Putamen (tissue), 1 donor: ENCODE measurements at regions not wholly inside any gene's neighbourhood (a gene's known extent, or its start where the extent isn't known, plus 50 kb on each side); places are given as distances from the start of the nearest gene placed in this dataset.

Experiments used
- DNase-seq: peaks from one replicate; pipeline ENCODE4 v3.0.0-alpha.2; 2016; ENCODE audit warnings: low spot score

- no peak for DNase-seq
Measured at GRCh38 chr21:38885909-38886308, 80.2 kb downstream of the ETS2 start.

DNA sequence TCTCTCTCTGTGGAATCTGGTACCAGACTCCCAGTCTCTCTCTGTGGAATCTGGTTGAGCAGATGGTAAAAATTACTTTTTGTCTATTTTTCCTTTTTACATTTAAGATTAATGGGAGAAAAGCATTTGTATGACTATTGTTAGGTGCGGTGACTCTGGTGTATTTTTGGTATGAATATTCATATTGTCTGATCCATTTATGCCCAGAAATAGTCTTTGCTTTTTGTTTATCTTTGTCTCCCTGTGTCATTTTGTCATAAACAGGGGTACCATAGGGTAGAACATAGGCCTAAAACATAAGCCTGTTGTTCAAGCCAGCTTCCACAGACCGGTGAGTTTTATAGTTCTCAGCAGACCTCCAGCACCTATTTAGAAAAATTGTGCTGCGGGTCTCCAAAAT is 78.7 kb downstream of the ETS2 start:
- DNase-seq = no peak

DNA sequence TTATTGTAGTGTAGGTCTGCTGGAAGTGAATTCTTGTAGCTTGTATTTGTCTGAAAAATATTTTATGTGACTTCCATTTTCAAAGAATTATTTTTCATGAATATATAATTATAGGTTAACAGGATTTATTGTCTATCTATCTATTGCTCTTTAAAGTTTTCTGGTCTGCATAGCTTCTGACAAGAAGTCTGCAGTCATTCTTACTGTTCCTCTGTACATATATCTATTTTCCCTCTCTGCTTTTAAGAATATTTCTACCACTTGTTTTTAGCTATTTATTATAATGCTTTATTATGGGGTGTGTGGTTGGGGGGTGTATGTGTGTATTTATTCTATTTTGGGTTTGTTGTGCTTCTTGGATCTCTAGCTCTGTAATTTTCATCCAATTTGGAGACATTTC is 77.4 kb downstream of the ETS2 start:
- DNase-seq = no peak

DNA sequence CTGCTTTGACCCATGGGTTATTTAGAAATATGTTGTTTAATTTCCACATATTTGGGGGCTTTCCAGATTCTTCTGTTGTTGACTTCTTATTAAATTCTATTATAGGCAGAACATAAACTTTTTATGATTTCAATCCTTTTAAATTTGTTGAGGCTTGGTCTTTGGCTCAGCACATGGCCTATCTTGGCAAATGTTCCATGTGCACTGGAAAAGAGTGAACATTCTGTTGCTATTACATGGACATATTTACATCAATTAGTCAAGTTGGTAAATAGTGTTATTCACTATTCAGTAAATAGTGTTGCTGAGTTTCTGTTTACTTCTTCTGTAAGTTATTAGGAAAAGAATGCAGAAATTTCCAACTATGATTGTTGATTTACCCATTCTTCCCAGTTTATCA is 75.4 kb downstream of the ETS2 start:
- no peak for DNase-seq

GRCh38 chr21:38880577-38880966 is 74.8 kb downstream of the ETS2 start:
- DNase-seq = no peak

- DNase-seq = no peak
Measured at GRCh38 chr21:38879912-38880576, 74.3 kb downstream of the ETS2 start.

DNA sequence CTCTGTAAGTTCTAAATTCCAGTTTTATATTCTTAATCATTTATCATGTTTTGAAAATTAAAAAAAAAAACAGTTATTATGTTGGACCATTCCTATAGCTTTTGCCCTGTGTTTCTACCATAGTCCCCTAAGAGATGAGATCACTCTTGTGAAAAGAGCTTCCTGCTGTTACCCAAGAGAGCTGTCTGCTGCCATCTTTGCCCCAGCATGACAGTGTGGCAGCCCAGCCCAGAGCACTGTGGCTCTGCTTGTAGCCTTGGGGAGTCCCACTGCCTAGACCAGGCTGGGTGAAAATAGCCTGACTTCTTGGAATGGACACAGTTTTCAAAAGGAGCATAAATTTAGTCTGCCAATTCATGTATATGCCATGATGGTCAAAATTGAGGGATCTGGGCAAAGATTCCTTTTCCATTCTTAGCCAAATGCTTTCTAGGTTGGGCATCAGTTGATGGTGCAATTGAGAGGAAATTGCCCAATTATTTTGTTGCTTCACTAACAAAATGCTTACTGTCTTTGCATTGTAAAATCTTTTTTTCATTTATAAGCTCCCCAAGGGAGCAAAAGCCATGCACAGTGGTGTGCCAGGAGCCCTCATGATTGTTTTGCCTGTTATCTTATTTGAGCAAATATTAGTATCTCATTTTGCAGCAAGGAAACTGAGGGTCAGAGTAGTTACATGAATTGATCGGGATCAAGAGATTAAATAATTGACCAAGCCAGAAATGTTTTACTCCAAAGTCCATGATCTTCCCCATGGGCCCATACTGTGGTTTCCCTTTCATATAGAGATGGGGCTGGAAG is 72.8 kb downstream of the ETS2 start:
- no peak for DNase-seq

- DNase-seq = no peak
Measured at GRCh38 chr21:38875694-38876492, 70.2 kb downstream of the ETS2 start.
